Neutrophil (primary cell): ENCODE measurements at regions not wholly inside any gene's neighbourhood (a gene's known extent, or its start where the extent isn't known, plus 50 kb on each side); places are given as distances from the start of the nearest gene placed in this dataset.

Experiments used
- H3K27ac ChIP-seq: fragments of 200-600 bp; sonication (generic); 2 replicates; pipeline ENCODE4 v1.5.1; 2016; ENCODE audit warnings: mild to moderate bottlenecking, moderate library complexity
- H3K27me3 ChIP-seq: fragments of 200-600 bp; sonication (generic); 2 replicates; pipeline ENCODE4 v1.6.0; 2016; ENCODE audit warnings: mild to moderate bottlenecking
- H3K36me3 ChIP-seq: fragments of 200-600 bp; sonication (generic); 2 replicates; pipeline ENCODE4 v1.5.1; 2017
- H3K4me1 ChIP-seq, 2 experiments: fragments of 200-600 bp in 1 of 2; sonication (generic) in 1 of 2; 1 replicate in 1 of 2; 2 replicates in 1 of 2; pipeline versions ENCODE4 v1.5.1 to v1.6.1; 2013 to 2016; ENCODE audit warnings: low read depth in 1 of 2, low read length in 1 of 2, mild to moderate bottlenecking in 1 of 2, moderate library complexity in 1 of 2; ENCODE audit not compliant: control insufficient read depth in 1 of 2, insufficient read depth in 1 of 2
- H3K4me3 ChIP-seq, 2 experiments: fragments of 200-600 bp in 1 of 2; sonication (generic) in 1 of 2; 1 replicate in 1 of 2; 2 replicates in 1 of 2; pipeline ENCODE4 v1.5.1; 2013 to 2016; ENCODE audit warnings: low read depth in 1 of 2, low read length in 1 of 2, mild to moderate bottlenecking in 1 of 2, moderate library complexity in 1 of 2
- H3K9me3 ChIP-seq: fragments of 200-600 bp; sonication (generic); 2 replicates; pipeline ENCODE4 v1.5.1; 2016
- TF ChIP-seq, protein P1 (sequence below): fragments of 200-600 bp; sonication (generic); IDR thresholded peaks from 2 replicates; pipeline ENCODE4 v1.5.1; 2016; ENCODE audit warnings: antibody characterized with exemption

DNA sequence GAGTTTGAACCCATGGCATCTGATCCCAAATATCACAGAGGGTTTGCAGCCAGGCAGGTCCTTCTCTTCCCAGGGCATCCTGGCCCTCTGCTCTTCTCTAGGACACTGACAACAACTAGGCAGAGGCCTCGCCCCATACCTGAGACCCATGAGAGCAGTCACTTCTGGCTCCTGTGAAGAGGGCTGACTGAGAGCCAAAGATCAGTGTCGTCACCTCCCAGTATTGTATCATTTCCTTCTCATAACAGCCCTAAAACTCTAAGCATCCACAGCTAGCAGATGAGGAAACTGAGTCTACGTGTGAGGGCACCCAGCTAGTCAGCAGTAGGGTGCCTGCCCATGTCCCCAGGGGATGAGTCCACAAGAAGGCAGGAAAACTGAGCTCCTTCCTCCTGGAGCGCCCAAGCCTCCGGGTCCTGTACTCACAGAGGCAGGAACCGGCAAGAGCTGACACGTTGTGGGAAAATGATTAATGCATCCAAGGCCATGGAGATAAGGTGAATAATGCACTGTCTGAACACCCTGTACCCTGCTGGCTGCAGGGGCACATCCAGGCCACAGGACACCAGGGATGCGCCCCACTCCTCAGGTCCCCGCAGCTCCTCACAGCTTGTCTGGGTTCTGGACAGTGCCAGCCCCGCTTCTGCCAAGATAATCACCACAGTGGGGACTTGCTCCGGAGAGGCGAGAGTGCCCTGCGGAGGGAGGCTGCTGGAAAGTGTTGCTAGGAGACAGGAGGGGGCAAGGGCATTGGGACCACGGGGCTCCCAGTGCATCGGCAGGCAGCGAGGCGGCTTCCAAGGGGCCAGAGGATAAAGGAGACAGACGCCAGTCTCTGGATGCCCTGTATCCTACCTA, 340.0 kb downstream of the NPHP4 start:
- Histone ChIP-seq H3K4me1 (no peaks in the 10 kb centered on the region), H3K27ac (no peak overlapping the region), H3K36me3 (no peaks in the 10 kb centered on the region), H3K27me3 (peaks cover 13% of the 10 kb centered on the region), H3K4me3 (no peak overlapping the region), H3K9me3 (no peaks in the 10 kb centered on the region)
- TF ChIP-seq, protein P1, sequence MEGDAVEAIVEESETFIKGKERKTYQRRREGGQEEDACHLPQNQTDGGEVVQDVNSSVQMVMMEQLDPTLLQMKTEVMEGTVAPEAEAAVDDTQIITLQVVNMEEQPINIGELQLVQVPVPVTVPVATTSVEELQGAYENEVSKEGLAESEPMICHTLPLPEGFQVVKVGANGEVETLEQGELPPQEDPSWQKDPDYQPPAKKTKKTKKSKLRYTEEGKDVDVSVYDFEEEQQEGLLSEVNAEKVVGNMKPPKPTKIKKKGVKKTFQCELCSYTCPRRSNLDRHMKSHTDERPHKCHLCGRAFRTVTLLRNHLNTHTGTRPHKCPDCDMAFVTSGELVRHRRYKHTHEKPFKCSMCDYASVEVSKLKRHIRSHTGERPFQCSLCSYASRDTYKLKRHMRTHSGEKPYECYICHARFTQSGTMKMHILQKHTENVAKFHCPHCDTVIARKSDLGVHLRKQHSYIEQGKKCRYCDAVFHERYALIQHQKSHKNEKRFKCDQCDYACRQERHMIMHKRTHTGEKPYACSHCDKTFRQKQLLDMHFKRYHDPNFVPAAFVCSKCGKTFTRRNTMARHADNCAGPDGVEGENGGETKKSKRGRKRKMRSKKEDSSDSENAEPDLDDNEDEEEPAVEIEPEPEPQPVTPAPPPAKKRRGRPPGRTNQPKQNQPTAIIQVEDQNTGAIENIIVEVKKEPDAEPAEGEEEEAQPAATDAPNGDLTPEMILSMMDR = no peak

DNA sequence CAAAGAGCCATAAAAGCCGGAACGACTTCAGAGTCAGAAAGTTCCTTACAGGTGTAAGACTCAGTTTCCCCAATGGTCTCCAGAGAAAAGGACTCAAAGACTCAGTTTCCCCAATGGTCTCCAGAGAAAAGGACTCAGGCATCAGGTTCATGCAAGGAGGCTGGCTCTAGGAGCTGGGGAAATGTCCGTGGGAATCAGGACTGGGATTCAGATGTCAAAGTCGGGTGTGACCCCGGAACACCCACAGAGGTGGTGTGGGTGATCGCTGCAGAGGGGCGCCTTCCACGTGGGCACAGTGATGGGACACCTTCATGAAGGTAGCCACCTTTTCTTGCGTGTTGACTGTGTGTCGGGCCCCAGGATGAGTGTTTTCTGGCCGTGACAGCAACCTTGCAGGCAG, 340.8 kb downstream of the NPHP4 start:
- Histone ChIP-seq H3K27ac (no peak overlapping the region), H3K27me3 (peaks cover 13% of the 10 kb centered on the region), H3K4me1 (no peaks in the 10 kb centered on the region), H3K36me3 (no peaks in the 10 kb centered on the region), H3K9me3 (no peaks in the 10 kb centered on the region), H3K4me3 (no peak overlapping the region)
- TF ChIP-seq, protein P1 = no peak

DNA sequence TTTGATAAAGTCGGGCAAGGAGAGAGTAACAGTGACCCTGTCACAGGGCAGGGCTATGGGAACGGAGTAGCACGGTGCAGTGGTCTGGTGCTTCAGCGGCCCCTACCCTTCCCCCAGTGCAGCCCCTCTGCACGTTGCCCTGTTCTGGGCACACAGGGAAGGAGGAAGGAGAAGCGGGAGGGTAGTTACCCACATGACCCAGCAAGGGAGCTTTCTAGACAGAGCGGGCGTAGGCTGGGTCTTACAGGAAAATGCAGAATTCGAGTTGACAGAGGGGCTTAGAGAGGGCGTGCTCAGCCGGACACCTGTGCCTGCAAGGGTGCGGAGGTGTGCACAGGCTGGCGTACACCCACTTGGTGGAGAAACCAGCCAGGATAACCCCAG, 341.2 kb downstream of the NPHP4 start:
- Histone ChIP-seq H3K4me1 (no peaks in the 10 kb centered on the region), H3K36me3 (no peaks in the 10 kb centered on the region), H3K4me3 (no peak overlapping the region), H3K27me3 (peaks cover 13% of the 10 kb centered on the region), H3K27ac (no peak overlapping the region), H3K9me3 (no peaks in the 10 kb centered on the region)
- TF ChIP-seq, protein P1 = no peak

DNA sequence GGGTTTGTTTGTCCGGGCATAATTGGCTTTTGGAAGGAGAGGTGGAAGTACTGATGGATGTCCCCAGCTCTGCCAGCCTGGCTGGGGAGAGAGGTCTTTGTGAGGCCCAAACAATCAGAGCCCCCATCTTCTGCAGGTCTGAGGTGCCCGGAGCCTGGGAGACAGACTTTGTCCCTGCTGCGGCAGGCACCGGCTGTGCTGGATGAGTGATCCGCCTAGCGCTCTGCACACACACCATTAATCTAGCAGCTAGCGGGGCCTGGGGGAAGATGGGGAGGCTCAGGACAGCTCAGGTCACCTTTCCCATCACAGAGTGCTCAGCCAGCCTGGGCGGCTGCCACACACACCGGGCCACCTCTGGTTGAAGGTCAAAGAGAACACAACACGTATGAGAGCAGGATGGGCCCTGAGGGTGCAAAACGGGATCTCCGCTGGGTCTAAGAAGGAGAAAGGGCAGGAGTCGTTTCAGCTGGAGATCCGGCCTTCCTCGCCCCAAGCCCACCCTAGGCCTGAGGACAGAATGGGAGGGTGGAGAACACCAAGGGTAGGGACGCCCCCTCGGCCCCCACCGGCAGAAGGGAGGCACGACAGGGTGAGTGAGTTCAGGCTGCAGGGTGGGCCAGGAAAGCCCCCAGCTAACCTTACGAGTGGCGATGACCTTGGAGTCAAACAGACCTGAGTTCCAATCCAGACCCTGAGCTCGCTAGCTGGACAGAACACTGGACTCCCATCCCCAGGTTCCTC, 341.8 kb downstream of the NPHP4 start:
- TF ChIP-seq, protein P1 = no peak
- H3K4me3 ChIP-seq = no peak overlapping the region
- H3K9me3 ChIP-seq = no peaks in the 10 kb centered on the region
- H3K27me3 ChIP-seq = peaks cover 13% of the 10 kb centered on the region
- no peak overlapping the region for H3K27ac ChIP-seq
- no peaks in the 10 kb centered on the region for H3K36me3 ChIP-seq
- no peaks in the 10 kb centered on the region for H3K4me1 ChIP-seq

DNA sequence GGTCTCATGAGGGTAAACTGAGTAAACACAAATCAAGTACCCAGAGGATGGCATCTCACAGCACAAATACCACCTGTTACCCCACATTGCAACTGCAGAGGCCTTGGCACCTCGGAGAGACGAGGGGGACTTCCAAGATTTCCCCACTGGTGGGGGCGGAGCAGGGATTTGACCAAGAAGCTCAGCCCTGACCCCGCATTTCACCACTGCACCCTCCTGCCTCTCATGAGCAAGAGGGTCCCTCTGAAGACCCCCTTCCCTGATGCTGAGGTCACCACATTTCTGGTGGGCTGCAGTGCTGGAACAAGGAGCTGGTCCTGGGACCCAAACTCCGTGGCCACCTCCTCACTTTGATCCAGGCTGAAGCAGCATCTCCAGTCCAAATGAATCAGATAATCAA, 342.4 kb downstream of the NPHP4 start:
- Histone ChIP-seq H3K27me3 (peaks cover 13% of the 10 kb centered on the region), H3K4me3 (no peak overlapping the region), H3K9me3 (no peaks in the 10 kb centered on the region), H3K27ac (no peak overlapping the region), H3K36me3 (no peaks in the 10 kb centered on the region), H3K4me1 (no peaks in the 10 kb centered on the region)
- TF ChIP-seq, protein P1 = no peak
